ENCODE measurements at regions not wholly inside any gene's neighbourhood (a gene's known extent, or its start where the extent isn't known, plus 50 kb on each side); places are given as distances from the start of the nearest gene placed in this dataset.

DNA sequence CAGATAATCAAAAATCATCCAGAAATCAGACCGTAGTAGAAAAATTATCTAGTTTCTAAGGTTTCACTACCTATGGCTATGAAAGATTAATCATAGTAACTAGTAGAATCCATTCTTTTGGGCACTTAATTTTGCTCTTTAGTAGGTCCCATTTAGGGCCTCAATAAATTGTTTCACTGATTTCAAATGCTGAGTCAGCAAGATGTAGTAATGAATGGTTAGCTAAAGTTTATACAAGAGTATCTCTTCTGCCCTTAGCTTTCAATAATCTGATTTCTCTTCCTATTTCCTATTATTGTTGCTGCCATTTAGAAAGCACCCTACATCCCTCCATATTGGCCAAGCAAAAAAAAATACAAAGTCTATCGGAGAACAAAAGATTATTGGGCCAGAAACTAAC lies 283.2 kb upstream of the PCDH10 start:
- Histone ChIP-seq H3K9ac (ENCODE audit: low read depth, low read length) (no peak overlapping the region), H3K36me3 (ENCODE audit: insufficient read depth, low read depth, low read length) (no peaks in the 10 kb centered on the region), H3K4me1 (ENCODE audit: insufficient read depth, low read length) (no peaks in the 10 kb centered on the region), H3K27ac (ENCODE audit: low read length) (no peak overlapping the region), H3K27me3 (ENCODE audit: insufficient read depth, low read length) (no peaks in the 10 kb centered on the region), H3K4me3 (ENCODE audit: low read length) (no peak overlapping the region), H3K9me3 (ENCODE audit: insufficient read depth, low read depth, low read length) (no peaks in the 10 kb centered on the region)

DNA sequence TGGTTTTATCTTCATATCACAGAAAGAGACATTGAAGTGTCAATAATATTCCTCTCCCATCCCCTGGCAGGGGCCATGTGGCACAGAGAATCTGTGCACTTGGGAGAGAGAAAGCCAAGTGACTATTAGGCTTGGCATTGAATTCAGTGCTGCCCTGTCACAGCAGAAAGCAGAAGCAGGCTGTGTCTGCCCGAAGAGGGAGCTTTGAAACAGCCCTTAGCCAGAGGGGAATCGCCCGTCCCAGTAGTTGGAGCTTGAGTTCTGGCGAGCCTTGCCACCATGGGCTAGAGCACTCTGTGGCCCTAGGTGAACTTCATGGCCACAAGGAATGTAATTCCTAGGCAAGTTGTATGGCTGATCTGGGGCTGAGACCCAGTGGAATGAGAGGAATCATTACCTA lies 282.5 kb upstream of the PCDH10 start:
- H3K27me3 ChIP-seq (ENCODE audit: insufficient read depth, low read length): no peaks in the 10 kb centered on the region
- H3K4me3 ChIP-seq (ENCODE audit: low read length): no peak overlapping the region
- no peaks in the 10 kb centered on the region for H3K9me3 ChIP-seq (ENCODE audit: insufficient read depth, low read depth, low read length)
- H3K36me3 ChIP-seq (ENCODE audit: insufficient read depth, low read depth, low read length): no peaks in the 10 kb centered on the region
- H3K9ac ChIP-seq (ENCODE audit: low read depth, low read length): no peak overlapping the region
- no peak overlapping the region for H3K27ac ChIP-seq (ENCODE audit: low read length)
- H3K4me1 ChIP-seq (ENCODE audit: insufficient read depth, low read length): no peaks in the 10 kb centered on the region

DNA sequence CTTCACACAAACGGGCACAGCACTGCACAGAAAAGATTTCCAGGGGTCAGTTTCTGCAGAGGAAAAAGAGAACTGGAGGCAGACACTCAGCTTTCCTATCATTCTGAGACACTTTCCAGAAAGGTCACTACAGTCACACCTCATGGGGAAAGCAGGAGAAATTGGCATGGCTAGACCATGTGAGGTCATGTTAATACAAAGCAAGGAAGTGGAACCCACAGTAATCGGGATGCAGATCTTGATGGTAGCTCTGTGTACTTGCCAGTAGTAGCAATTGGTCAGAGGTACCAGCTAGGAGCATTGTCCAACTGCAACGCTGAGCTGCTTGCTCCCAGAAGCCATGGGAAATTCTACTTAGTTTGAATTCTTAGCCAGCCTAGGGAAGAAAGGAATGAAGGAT lies 255.3 kb upstream of the PCDH10 start:
- Histone ChIP-seq H3K27ac (ENCODE audit: low read length) (no peak overlapping the region), H3K36me3 (ENCODE audit: insufficient read depth, low read depth, low read length) (no peaks in the 10 kb centered on the region), H3K9ac (ENCODE audit: low read depth, low read length) (no peak overlapping the region), H3K9me3 (ENCODE audit: insufficient read depth, low read depth, low read length) (no peaks in the 10 kb centered on the region), H3K27me3 (ENCODE audit: insufficient read depth, low read length) (no peaks in the 10 kb centered on the region), H3K4me1 (ENCODE audit: insufficient read depth, low read length) (no peaks in the 10 kb centered on the region), H3K4me3 (ENCODE audit: low read length) (no peak overlapping the region)

DNA sequence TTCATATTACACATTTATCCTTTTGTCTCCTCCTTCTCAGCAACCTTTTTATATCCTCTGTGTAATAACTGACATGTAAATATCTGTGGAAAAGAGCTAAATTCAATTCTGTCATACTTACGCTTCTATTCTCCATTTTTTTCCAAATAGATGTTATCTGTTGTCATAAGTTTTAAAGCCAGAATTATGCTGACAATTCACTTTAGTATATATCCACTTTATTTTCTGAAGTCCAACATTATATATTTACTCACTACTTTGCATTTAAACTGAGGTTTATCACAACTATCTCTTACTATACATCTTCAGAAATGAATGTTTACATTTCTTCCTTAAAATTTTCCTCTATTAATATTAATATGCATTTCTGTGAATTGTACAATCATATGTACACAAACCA lies 247.9 kb upstream of the PCDH10 start:
- no peak overlapping the region for H3K27ac ChIP-seq (ENCODE audit: low read length)
- H3K36me3 ChIP-seq (ENCODE audit: insufficient read depth, low read depth, low read length): no peaks in the 10 kb centered on the region
- no peaks in the 10 kb centered on the region for H3K4me1 ChIP-seq (ENCODE audit: insufficient read depth, low read length)
- H3K4me3 ChIP-seq (ENCODE audit: low read length): no peak overlapping the region
- no peak overlapping the region for H3K9ac ChIP-seq (ENCODE audit: low read depth, low read length)
- no peaks in the 10 kb centered on the region for H3K27me3 ChIP-seq (ENCODE audit: insufficient read depth, low read length)
- H3K9me3 ChIP-seq (ENCODE audit: insufficient read depth, low read depth, low read length): no peaks in the 10 kb centered on the region

DNA sequence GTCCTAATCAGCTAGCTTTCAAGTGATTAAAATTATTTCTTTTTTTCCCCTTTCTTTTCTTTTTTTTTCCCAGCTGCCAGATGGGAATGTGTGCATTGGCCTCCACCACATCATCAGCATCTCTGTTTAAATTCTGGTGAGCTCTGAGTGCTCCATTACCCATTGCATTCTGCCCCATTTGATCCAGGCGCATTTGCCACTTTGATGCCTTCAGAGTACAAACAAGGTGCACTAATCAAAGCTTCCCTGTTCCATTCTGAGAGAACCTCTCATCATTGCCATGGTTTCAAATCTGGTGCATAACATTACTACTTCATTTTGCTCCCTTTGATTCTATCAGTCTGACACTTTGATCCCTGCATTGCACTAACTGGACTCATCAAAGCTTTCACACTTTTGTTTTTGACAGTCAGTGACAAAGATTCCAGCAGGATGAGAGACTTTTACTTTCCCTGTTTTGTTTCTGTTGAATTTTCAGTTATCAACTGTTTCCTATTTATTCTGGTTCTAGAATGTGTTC lies 238.8 kb upstream of the PCDH10 start:
- Histone ChIP-seq H3K9me3 (ENCODE audit: insufficient read depth, low read depth, low read length) (no peaks in the 10 kb centered on the region), H3K4me1 (ENCODE audit: insufficient read depth, low read length) (no peaks in the 10 kb centered on the region), H3K36me3 (ENCODE audit: insufficient read depth, low read depth, low read length) (no peaks in the 10 kb centered on the region), H3K27me3 (ENCODE audit: insufficient read depth, low read length) (no peaks in the 10 kb centered on the region), H3K27ac (ENCODE audit: low read length) (no peak overlapping the region), H3K4me3 (ENCODE audit: low read length) (no peak overlapping the region), H3K9ac (ENCODE audit: low read depth, low read length) (no peak overlapping the region)

DNA sequence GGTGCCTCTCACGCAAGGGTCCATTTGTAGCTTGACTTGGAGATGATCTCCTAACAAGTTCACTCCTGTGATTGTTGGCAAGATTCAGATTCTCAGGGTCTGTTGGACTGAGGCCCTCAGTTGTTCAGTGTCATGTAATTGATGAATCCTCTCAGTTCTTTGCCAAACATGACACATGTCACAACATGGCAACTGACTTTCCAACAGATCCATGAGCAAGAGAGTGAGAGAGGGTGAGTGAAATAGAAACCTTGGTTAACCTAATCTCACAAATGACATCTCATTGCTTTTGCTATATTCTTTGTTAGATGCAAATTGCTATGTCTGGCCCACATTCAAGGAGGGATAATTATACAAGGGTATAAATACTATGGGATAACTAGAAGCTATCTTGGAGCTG lies 231.0 kb upstream of the PCDH10 start:
- no peaks in the 10 kb centered on the region for H3K9me3 ChIP-seq (ENCODE audit: insufficient read depth, low read depth, low read length)
- no peak overlapping the region for H3K4me3 ChIP-seq (ENCODE audit: low read length)
- H3K36me3 ChIP-seq (ENCODE audit: insufficient read depth, low read depth, low read length): no peaks in the 10 kb centered on the region
- no peaks in the 10 kb centered on the region for H3K4me1 ChIP-seq (ENCODE audit: insufficient read depth, low read length)
- H3K9ac ChIP-seq (ENCODE audit: low read depth, low read length): no peak overlapping the region
- no peak overlapping the region for H3K27ac ChIP-seq (ENCODE audit: low read length)
- H3K27me3 ChIP-seq (ENCODE audit: insufficient read depth, low read length): no peaks in the 10 kb centered on the region

DNA sequence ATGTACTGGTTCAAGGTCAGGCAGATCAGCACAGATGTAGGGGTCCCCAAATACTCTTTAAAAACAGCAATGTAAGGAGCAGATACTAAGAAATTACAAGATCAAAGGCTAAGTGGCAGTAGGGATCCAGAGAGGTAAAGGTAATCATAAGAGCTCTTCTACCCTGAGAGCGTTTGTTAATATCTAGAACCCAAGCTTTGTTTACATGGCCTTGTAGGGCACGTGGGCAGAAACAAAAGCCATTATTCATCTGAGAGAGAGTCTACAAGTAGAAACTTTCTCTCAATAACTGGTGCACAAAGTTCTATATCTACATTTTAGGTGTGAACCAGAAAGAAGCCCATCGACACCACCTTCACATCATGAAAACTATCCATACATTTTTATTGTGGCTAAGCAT lies 225.6 kb upstream of the PCDH10 start:
- no peak overlapping the region for H3K9ac ChIP-seq (ENCODE audit: low read depth, low read length)
- H3K27me3 ChIP-seq (ENCODE audit: insufficient read depth, low read length): no peaks in the 10 kb centered on the region
- no peaks in the 10 kb centered on the region for H3K9me3 ChIP-seq (ENCODE audit: insufficient read depth, low read depth, low read length)
- no peaks in the 10 kb centered on the region for H3K4me1 ChIP-seq (ENCODE audit: insufficient read depth, low read length)
- no peak overlapping the region for H3K27ac ChIP-seq (ENCODE audit: low read length)
- no peak overlapping the region for H3K4me3 ChIP-seq (ENCODE audit: low read length)
- no peaks in the 10 kb centered on the region for H3K36me3 ChIP-seq (ENCODE audit: insufficient read depth, low read depth, low read length)

DNA sequence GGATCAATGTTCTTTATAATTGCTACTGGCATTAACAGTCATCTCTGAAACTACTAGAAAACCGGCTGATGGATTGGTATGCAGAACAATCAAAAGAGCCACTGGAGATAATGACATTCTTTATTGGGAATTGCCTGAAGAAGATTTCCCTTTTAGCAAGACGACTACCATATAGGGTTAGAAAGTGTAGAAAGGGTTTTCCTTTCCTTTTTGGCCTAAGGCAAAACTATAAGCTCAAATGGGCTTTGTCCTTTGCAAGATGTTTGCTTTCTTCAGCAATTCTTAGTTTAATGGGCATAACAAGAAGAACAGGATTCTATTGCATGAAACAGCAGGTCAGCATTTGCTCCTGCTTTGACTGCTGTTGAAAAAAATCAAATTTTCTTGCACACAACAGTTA lies 214.2 kb upstream of the PCDH10 start:
- Histone ChIP-seq H3K4me1 (ENCODE audit: insufficient read depth, low read length) (peaks cover 4% of the 10 kb centered on the region), H3K27me3 (ENCODE audit: insufficient read depth, low read length) (no peaks in the 10 kb centered on the region), H3K9ac (ENCODE audit: low read depth, low read length) (no peak overlapping the region), H3K36me3 (ENCODE audit: insufficient read depth, low read depth, low read length) (no peaks in the 10 kb centered on the region), H3K4me3 (ENCODE audit: low read length) (no peak overlapping the region), H3K27ac (ENCODE audit: low read length) (no peak overlapping the region), H3K9me3 (ENCODE audit: insufficient read depth, low read depth, low read length) (peaks cover 4% of the 10 kb centered on the region; the same call in 1 of the 2 replicates)

DNA sequence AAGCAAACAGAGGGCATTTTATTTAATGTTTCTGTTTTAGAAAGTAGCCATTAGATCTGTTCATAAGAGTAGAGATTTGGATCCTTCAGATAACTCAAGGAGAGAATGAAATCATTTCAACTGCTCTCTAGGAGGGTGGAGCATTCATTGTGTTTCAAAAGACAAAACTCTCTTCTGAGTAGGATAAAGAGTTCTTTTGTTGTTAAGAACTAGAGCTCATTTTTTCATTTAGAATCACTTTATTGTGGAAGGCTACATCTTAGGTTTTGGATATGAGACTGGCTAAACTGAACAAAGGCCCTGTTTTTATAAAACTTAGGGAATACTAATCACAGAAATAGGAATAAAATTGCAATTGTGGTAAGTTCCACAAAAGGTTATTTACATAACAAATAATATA lies 193.9 kb upstream of the PCDH10 start:
- Histone ChIP-seq H3K27ac (ENCODE audit: low read length) (no peak overlapping the region), H3K36me3 (ENCODE audit: insufficient read depth, low read depth, low read length) (no peaks in the 10 kb centered on the region), H3K4me3 (ENCODE audit: low read length) (no peak overlapping the region), H3K9me3 (ENCODE audit: insufficient read depth, low read depth, low read length) (peaks cover 7% of the 10 kb centered on the region; the same call in 1 of the 2 replicates), H3K9ac (ENCODE audit: low read depth, low read length) (no peak overlapping the region), H3K27me3 (ENCODE audit: insufficient read depth, low read length) (no peaks in the 10 kb centered on the region), H3K4me1 (ENCODE audit: insufficient read depth, low read length) (0 out of 2 replicates have a peak, but pooled peaks cover 3% of the 10 kb centered on the region)

DNA sequence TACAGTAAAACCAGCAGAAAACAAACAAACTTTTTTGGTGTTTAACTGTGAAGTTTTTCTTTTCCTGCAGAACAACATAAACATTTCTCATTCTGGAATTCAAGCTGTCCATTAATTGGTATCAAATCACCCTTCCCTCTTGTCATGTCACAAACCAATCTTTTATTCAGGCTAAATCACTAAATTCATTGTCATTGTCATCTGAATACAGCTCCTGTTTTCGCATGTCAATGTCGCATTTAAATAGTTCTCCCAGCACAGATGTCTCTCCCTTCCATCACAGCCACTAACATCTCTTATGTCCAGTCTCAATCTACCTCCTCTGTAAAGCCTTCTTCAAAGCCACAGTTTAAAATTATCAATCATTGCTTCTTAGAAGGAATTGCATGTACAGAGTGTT lies 192.1 kb upstream of the PCDH10 start:
- Histone ChIP-seq H3K27ac (ENCODE audit: low read length) (no peak overlapping the region), H3K4me1 (ENCODE audit: insufficient read depth, low read length) (0 out of 2 replicates have a peak, but pooled peaks cover 3% of the 10 kb centered on the region), H3K9ac (ENCODE audit: low read depth, low read length) (no peak overlapping the region), H3K9me3 (ENCODE audit: insufficient read depth, low read depth, low read length) (peaks cover 10% of the 10 kb centered on the region; the same call in 1 of the 2 replicates), H3K4me3 (ENCODE audit: low read length) (no peak overlapping the region), H3K36me3 (ENCODE audit: insufficient read depth, low read depth, low read length) (no peaks in the 10 kb centered on the region), H3K27me3 (ENCODE audit: insufficient read depth, low read length) (no peaks in the 10 kb centered on the region)

DNA sequence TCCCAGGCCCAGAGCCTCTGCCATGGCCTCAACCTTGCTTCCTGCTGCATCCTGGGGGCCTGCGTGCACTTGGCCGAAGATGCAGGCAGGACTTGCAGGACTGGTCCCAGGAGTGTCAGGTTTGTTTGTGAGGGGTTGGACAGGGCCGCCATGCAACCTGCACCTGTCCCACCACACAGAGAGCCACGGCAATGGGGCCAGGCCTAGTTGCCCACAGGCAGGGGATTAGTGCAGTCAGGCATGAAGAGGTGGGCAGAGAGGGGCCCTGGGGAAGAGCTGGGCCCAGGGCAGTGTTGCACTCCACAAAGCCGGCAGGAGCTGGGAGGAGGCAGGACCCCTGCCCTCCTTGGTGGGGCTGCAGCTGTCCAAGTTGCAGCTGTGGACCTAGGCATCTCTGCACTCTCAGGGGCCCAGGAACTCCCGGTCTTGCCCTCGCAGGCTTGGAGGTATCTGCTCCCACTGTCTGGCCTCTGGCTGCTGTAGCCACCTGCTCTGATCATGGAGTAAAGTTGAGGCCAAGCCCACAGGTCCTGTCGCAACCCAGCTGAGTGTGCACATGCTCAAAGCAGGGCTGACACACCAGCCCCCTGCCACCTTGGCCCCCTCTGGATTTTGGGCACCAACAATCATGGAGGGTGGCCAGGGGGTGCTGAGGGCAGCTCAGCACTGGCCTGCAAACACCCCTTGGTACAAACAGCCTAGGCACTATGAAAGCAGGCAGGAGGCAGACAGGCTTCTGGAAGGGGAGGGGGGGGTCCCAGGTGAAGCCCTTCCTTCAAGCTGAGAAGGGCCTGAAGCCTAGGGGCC lies 190.4 kb upstream of the PCDH10 start:
- H3K36me3 ChIP-seq (ENCODE audit: insufficient read depth, low read depth, low read length): no peaks in the 10 kb centered on the region
- peaks cover 10% of the 10 kb centered on the region; the same call in 1 of the 2 replicates for H3K9me3 ChIP-seq (ENCODE audit: insufficient read depth, low read depth, low read length)
- 0 out of 2 replicates have a peak, but pooled peaks cover 3% of the 10 kb centered on the region for H3K4me1 ChIP-seq (ENCODE audit: insufficient read depth, low read length)
- no peak overlapping the region for H3K27ac ChIP-seq (ENCODE audit: low read length)
- H3K27me3 ChIP-seq (ENCODE audit: insufficient read depth, low read length): no peaks in the 10 kb centered on the region
- no peak overlapping the region for H3K9ac ChIP-seq (ENCODE audit: low read depth, low read length)
- no peak overlapping the region for H3K4me3 ChIP-seq (ENCODE audit: low read length)

DNA sequence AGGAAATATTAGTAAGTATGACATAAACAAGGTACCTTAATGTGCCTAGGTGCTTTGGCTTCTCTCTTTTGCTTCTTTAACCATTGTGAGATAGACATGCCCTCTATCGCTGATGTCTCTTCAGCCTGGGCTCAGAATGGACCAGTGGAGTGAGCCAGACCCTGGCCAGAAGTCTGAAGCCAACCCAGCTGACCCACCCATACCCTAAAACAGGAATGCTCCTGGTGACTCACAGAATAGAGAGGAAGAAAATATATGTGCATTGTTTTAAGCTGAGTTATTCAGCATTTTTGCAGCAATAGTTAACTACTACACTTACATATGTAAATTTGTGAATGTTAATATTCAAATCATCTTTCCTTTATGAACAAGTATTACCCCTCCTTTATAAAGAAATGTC lies 167.5 kb upstream of the PCDH10 start:
- no peak overlapping the region for H3K4me3 ChIP-seq (ENCODE audit: low read length)

More for the DNA sequence above, 167.5 kb upstream of the PCDH10 start:
- Histone ChIP-seq H3K36me3 (ENCODE audit: insufficient read depth, low read depth, low read length) (no peaks in the 10 kb centered on the region), H3K4me1 (ENCODE audit: insufficient read depth, low read length) (peaks cover 17% of the 10 kb centered on the region; the same call in 1 of the 2 replicates), H3K9me3 (ENCODE audit: insufficient read depth, low read depth, low read length) (no peaks in the 10 kb centered on the region), H3K27ac (ENCODE audit: low read length) (no peak overlapping the region), H3K27me3 (ENCODE audit: insufficient read depth, low read length) (no peaks in the 10 kb centered on the region), H3K9ac (ENCODE audit: low read depth, low read length) (no peak overlapping the region)
